Activated B cell treated with CpG ODN at 0.5 μM for 24 hours (primary cell): ENCODE measurements at regions not wholly inside any gene's neighbourhood (a gene's known extent, or its start where the extent isn't known, plus 50 kb on each side); places are given as distances from the start of the nearest gene placed in this dataset.
"Not testable (repeated sequence)": the region's sequence is repeated elsewhere in the genome, so short reads cannot be mapped to it uniquely, and the experiment has no call there.

ENCODE experiments used
- ATAC-seq: fragments of 200-7000 bp; cut with Tn5 transposase; one replicate; pipeline ENCODE4 v1.10.0; 2021; ENCODE audit warnings: low read depth, mild to moderate bottlenecking, moderate library complexity
- CTCF ChIA-PET: fragments of 350-600 bp; sonication (Branson Sonifier 250); formaldehyde crosslinking; loops from one replicate; lab custom pipeline; 2021; ENCODE audit warnings: antibody characterized with exemption; lab: Charles Lee
- POLR2A ChIA-PET: fragments of 350-600 bp; sonication (Branson Sonifier 250); formaldehyde crosslinking; loops from one replicate; lab custom pipeline; 2021; ENCODE audit warnings: antibody characterized with exemption; lab: Charles Lee
- DNase-seq: peaks from one replicate; pipeline ENCODE4 v3.0.0; 2022
- H3K27ac Mint-ChIP-seq: one replicate; pipeline ENCODE4 v1.8.0; 2020; ENCODE audit warnings: mixed read lengths
- H3K27me3 Mint-ChIP-seq: one replicate; pipeline ENCODE4 v1.8.0; 2021; ENCODE audit warnings: mixed read lengths
- H3K36me3 Mint-ChIP-seq: one replicate; pipeline ENCODE4 v1.8.0; 2021; ENCODE audit warnings: low read depth, mixed read lengths
- H3K4me1 Mint-ChIP-seq: one replicate; pipeline ENCODE4 v1.8.0; 2021; ENCODE audit warnings: mixed read lengths
- H3K4me3 Mint-ChIP-seq: one replicate; pipeline ENCODE4 v1.8.0; 2020; ENCODE audit warnings: mild to moderate bottlenecking, mixed read lengths
- H3K9me3 Mint-ChIP-seq: one replicate; pipeline ENCODE4 v1.8.0; 2020; ENCODE audit warnings: mixed read lengths
- intact Hi-C: fragments of 100-400 bp; cut with micrococcal nuclease; formaldehyde crosslinking; loops from one replicate; pipeline ENCODE4 v1.15.1; 2024
- TF ChIP-seq, protein P1 (sequence below): fragments of 200-600 bp; IDR thresholded peaks from one replicate; pipeline ENCODE4 v1.8.0; 2022; ENCODE audit warnings: antibody characterized with exemption, mild to moderate bottlenecking

DNA sequence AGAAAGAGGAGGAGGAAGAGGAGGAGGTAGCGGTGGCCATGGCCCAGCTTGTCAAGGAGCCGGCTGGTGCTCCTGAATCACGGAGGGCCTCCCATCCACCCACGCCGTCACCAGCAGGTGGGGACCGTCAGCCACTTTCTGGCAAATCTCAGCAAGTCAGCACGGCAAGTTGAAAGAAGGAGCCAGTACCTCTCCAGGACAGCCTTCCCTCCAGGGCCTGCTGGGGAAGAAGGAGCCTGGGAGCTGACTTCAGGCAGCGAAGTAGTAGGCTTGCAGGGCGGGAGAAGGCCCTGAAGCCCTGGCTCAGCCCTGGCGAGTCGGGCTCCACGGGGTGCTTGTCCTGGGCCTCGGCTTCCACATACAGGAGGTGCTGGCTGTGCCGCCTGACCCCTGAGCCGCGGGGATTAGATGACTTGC is 99.2 kb upstream of the TRPM1 start:
- Mint-ChIP-seq H3K27me3 (no peaks in the 10 kb centered on the region), H3K4me3 (no peak overlapping the region), H3K4me1 (peaks cover 29% of the 10 kb centered on the region), H3K36me3 (no peaks in the 10 kb centered on the region), H3K27ac (no peak overlapping the region), H3K9me3 (no peaks in the 10 kb centered on the region)
- ChIA-PET POLR2A (interaction anchor here (1.0 to 1.5 kb wide), 5 partner anchors 126 to 290 kb away, joined by 3 to 8 read pairs (median 3); partner anchors contain the start of gene KLF13), CTCF (interaction anchor here (1.0 to 2.9 kb wide), 11 partner anchors 12 to 288 kb away, joined by 3 to 54 read pairs (median 4); no protein-coding TSS in a partner anchor)
- DNase-seq (peak; percentile 42), ATAC-seq (peak; percentile 45)
- TF ChIP-seq, protein P1, sequence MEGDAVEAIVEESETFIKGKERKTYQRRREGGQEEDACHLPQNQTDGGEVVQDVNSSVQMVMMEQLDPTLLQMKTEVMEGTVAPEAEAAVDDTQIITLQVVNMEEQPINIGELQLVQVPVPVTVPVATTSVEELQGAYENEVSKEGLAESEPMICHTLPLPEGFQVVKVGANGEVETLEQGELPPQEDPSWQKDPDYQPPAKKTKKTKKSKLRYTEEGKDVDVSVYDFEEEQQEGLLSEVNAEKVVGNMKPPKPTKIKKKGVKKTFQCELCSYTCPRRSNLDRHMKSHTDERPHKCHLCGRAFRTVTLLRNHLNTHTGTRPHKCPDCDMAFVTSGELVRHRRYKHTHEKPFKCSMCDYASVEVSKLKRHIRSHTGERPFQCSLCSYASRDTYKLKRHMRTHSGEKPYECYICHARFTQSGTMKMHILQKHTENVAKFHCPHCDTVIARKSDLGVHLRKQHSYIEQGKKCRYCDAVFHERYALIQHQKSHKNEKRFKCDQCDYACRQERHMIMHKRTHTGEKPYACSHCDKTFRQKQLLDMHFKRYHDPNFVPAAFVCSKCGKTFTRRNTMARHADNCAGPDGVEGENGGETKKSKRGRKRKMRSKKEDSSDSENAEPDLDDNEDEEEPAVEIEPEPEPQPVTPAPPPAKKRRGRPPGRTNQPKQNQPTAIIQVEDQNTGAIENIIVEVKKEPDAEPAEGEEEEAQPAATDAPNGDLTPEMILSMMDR = no peak
- intact Hi-C loops = loop anchor here (1.0 kb wide), 2 partner anchors 235 to 288 kb away; no protein-coding TSS in a partner anchor

- H3K27ac Mint-ChIP-seq = no peak overlapping the region
- CTCF ChIA-PET = interaction anchor here (1.1 kb wide), 1 partner anchor 286 kb away, joined by 5 read pairs; no protein-coding TSS in a partner anchor
- no peaks in the 10 kb centered on the region for H3K9me3 Mint-ChIP-seq
- no peaks in the 10 kb centered on the region for H3K27me3 Mint-ChIP-seq
- TF ChIP-seq, protein P1 = no peak
- ATAC-seq = no peak
- no peaks in the 10 kb centered on the region for H3K36me3 Mint-ChIP-seq
- intact Hi-C loops = no loop called here
- no peak for DNase-seq
- peaks cover 21% of the 10 kb centered on the region for H3K4me1 Mint-ChIP-seq
- POLR2A ChIA-PET = no interaction called here
- H3K4me3 Mint-ChIP-seq = no peak overlapping the region
These were observed 101.4 kb upstream of the TRPM1 start for GRCh38 chr15:31202953-31203352.

DNA sequence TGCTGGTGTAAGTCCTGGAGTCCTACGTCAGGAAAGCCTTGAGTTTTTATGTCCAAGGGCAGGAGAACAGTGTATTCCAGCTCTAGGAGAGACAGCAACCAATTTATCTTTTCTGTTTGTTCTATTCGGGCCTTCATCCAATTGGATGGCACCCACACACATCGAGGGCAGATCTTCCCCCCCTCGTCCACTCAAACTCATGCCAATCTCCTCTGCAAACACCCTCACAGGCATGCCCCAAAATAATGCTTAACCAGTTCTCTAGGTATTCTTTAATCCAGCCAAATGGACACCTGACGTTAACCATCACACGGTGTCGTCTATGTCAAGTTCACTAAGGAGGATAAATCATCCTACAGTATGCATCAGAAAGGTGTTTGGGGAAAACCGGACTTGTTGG is 102.5 kb upstream of the TRPM1 start:
- DNase-seq = no peak

GRCh38 chr15:31206386-31207181 is 105.1 kb upstream of the TRPM1 start:
- no peaks in the 10 kb centered on the region for H3K27me3 Mint-ChIP-seq
- no peaks in the 10 kb centered on the region for H3K9me3 Mint-ChIP-seq
- ChIA-PET POLR2A (no interaction called here), CTCF (interaction anchor here (1.3 to 1.5 kb wide), 2 partner anchors 8 to 228 kb away, joined by 4 read pairs; no protein-coding TSS in a partner anchor)
- no peak overlapping the region for H3K27ac Mint-ChIP-seq
- TF ChIP-seq, protein P1 = no peak
- no peaks in the 10 kb centered on the region for H3K36me3 Mint-ChIP-seq
- H3K4me1 Mint-ChIP-seq = no peaks in the 10 kb centered on the region
- no peak overlapping the region for H3K4me3 Mint-ChIP-seq
- intact Hi-C loops = no loop called here
- ATAC-seq = no peak
- DNase-seq = no peak

More for the DNA sequence above, 102.5 kb upstream of the TRPM1 start:
- ChIA-PET POLR2A (no interaction called here), CTCF (no interaction called here)
- H3K27ac Mint-ChIP-seq = no peak overlapping the region
- H3K4me3 Mint-ChIP-seq = no peak overlapping the region
- intact Hi-C loops = no loop called here
- peaks cover 11% of the 10 kb centered on the region for H3K4me1 Mint-ChIP-seq
- no peaks in the 10 kb centered on the region for H3K27me3 Mint-ChIP-seq
- H3K9me3 Mint-ChIP-seq = no peaks in the 10 kb centered on the region
- no peaks in the 10 kb centered on the region for H3K36me3 Mint-ChIP-seq
- TF ChIP-seq, protein P1 = no peak
- no peak for ATAC-seq

DNA sequence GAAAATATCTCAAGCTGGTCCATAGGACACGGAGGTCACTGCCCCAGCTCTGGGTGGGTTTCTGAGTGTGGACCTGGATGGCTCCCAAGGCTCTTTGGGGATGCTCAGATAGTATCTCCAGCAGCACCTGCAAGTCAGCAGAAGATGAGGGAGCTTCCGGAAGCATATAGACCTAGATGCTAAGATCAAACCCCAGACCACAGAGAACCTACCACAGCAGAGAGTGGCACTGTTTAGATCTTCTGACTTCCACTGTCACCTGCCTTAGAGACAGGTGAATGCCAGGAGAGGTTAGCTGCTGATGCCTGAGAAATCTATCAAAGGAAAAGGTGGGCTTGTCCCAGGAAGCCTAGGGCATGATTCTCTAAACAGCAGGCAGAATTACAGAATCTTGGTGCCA is 105.7 kb upstream of the TRPM1 start:
- H3K9me3 Mint-ChIP-seq = no peaks in the 10 kb centered on the region
- H3K4me1 Mint-ChIP-seq = peaks cover 3% of the 10 kb centered on the region
- no peaks in the 10 kb centered on the region for H3K36me3 Mint-ChIP-seq
- TF ChIP-seq, protein P1 = no peak
- intact Hi-C loops = no loop called here
- POLR2A ChIA-PET = no interaction called here
- no peak for ATAC-seq
- DNase-seq = no peak
- H3K27me3 Mint-ChIP-seq = no peaks in the 10 kb centered on the region
- H3K27ac Mint-ChIP-seq = no peak overlapping the region
- H3K4me3 Mint-ChIP-seq = no peak overlapping the region
- CTCF ChIA-PET = interaction anchor here (1.3 kb wide), 1 partner anchor 228 kb away, joined by 4 read pairs; no protein-coding TSS in a partner anchor

DNA sequence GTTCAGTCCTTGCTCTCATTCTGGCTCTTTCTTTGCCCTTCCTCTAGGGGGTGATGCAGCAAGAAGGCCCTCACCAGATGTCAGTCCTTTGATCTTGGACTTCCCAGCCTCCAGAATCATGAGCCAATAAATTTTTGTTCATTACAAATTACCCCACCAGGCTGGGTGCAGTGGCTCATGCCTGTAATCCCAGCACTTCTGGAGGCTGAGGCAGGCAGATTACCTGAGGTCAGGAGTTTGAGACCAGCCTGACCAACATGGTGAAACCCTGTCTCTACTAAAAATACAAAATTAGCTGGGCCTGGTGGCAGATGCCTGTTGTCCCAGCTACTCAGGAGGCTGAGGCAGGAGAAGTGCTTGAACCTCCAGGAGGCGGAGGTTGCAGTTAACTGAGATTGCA is 106.3 kb upstream of the TRPM1 start:
- H3K27ac Mint-ChIP-seq, H3K36me3 Mint-ChIP-seq, H3K4me1 Mint-ChIP-seq, DNase-seq, ATAC-seq, intact Hi-C loops, H3K4me3 Mint-ChIP-seq, H3K9me3 Mint-ChIP-seq, CTCF ChIA-PET, H3K27me3 Mint-ChIP-seq: not testable (repeated sequence)
- POLR2A ChIA-PET = interaction anchor here (0.7 kb wide), 1 partner anchor 251 kb away, joined by 4 read pairs; no protein-coding TSS in a partner anchor
